Stimulated activated naive CD8-positive, alpha-beta T cell treated with anti-CD3 and anti-CD28 coated beads, Interleukin-15, amount 100 ng/mL, for 72 hours (primary cell): ENCODE measurements at regions not wholly inside any gene's neighbourhood (a gene's known extent, or its start where the extent isn't known, plus 50 kb on each side); places are given as distances from the start of the nearest gene placed in this dataset.
"Not testable (repeated sequence)": the region's sequence is repeated elsewhere in the genome, so short reads cannot be mapped to it uniquely, and the experiment has no call there.

ENCODE experiments used
- ATAC-seq: fragments of 150-1000 bp; cut with Tn5 transposase; 2 replicates; pipeline ENCODE4 v1.10.0; 2021; ENCODE audit warnings: mild to moderate bottlenecking, moderate library complexity
- DNase-seq, 2 donors: peaks; one replicate each; pipeline ENCODE4 v3.0.0; 2021 to 2022
- H3K27ac Mint-ChIP-seq, 2 donors: one replicate each; pipeline ENCODE4 v1.8.0; 2022; ENCODE audit warnings: mild to moderate bottlenecking in 2 of 2, mixed read lengths in 2 of 2, moderate library complexity in 2 of 2
- H3K27me3 Mint-ChIP-seq: one replicate; pipeline ENCODE4 v1.8.0; 2022; ENCODE audit warnings: mixed read lengths
- H3K4me1 Mint-ChIP-seq: one replicate; pipeline ENCODE4 v1.8.0; 2022; ENCODE audit warnings: mild to moderate bottlenecking, mixed read lengths
- H3K4me3 Mint-ChIP-seq, 2 donors: one replicate each; pipeline ENCODE4 v1.8.0; 2022; ENCODE audit warnings: mild to moderate bottlenecking in 2 of 2, mixed read lengths in 2 of 2, moderate library complexity in 1 of 2
- H3K9me3 Mint-ChIP-seq, 2 donors: one replicate each; pipeline ENCODE4 v1.8.0; 2022; ENCODE audit warnings: mixed read lengths in 2 of 2

GRCh38 chr12:33706927-33707326 lies 267.3 kb upstream of the SYT10 start:
- Mint-ChIP-seq H3K27ac (no peak overlapping the region), H3K9me3 (peaks cover 0 to 7% of the 10 kb centered on the region in 2 donors), H3K4me1 (no peaks in the 10 kb centered on the region), H3K4me3 (no peak overlapping the region), H3K27me3 (no peaks in the 10 kb centered on the region)
- DNase-seq (no peak), ATAC-seq (no peak)

- Mint-ChIP-seq H3K4me1 (no peaks in the 10 kb centered on the region), H3K4me3 (no peak overlapping the region), H3K27ac (no peak overlapping the region), H3K27me3 (no peaks in the 10 kb centered on the region), H3K9me3 (peaks cover 0 to 13% of the 10 kb centered on the region in 2 donors)
- DNase-seq (no peak), ATAC-seq (no peak)
Observed at GRCh38 chr12:33708935-33709334, 269.3 kb upstream of the SYT10 start.

GRCh38 chr12:33710548-33710947 lies 270.9 kb upstream of the SYT10 start:
- H3K4me3 Mint-ChIP-seq = no peak overlapping the region
- no peaks in the 10 kb centered on the region for H3K27me3 Mint-ChIP-seq
- peaks cover 0 to 13% of the 10 kb centered on the region in 2 donors for H3K9me3 Mint-ChIP-seq
- DNase-seq (no peak), ATAC-seq (no peak)
- H3K4me1 Mint-ChIP-seq = no peaks in the 10 kb centered on the region
- peak overlapping the region in 1 of 2 donors; percentile 86 for H3K27ac Mint-ChIP-seq

DNA sequence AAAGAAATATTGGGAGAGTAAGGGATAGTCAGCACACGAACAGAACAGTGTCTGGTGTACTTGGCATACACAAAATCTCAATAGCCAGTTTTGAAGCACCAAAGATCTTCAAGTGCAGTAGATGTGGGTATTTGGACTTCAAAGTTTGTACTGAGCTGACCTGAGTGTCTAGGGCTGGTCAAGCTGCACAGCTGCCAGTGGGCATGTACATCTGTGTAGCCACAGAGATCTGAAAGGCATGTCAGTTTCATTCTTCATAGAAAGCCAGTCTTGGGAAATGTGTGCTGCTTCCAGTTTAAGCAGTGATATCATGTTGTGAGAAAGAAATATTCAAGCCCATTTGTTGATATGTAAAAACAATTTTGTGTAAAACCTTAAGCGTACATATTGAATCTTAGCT lies 279.0 kb upstream of the SYT10 start:
- no peak overlapping the region for H3K4me3 Mint-ChIP-seq
- no peak overlapping the region for H3K27ac Mint-ChIP-seq
- ATAC-seq (no peak), DNase-seq (no peak)
- H3K9me3 Mint-ChIP-seq = peaks cover 3 to 20% of the 10 kb centered on the region in 2 donors
- no peaks in the 10 kb centered on the region for H3K27me3 Mint-ChIP-seq
- H3K4me1 Mint-ChIP-seq = no peaks in the 10 kb centered on the region

- no peak for ATAC-seq
- DNase-seq = no peak
- H3K27me3 Mint-ChIP-seq = no peaks in the 10 kb centered on the region
- peaks cover 3 to 20% of the 10 kb centered on the region in 2 donors for H3K9me3 Mint-ChIP-seq
- H3K4me3 Mint-ChIP-seq = no peak overlapping the region
- no peak overlapping the region for H3K27ac Mint-ChIP-seq
- no peaks in the 10 kb centered on the region for H3K4me1 Mint-ChIP-seq
Observed at GRCh38 chr12:33721561-33721960, 281.9 kb upstream of the SYT10 start.

DNA sequence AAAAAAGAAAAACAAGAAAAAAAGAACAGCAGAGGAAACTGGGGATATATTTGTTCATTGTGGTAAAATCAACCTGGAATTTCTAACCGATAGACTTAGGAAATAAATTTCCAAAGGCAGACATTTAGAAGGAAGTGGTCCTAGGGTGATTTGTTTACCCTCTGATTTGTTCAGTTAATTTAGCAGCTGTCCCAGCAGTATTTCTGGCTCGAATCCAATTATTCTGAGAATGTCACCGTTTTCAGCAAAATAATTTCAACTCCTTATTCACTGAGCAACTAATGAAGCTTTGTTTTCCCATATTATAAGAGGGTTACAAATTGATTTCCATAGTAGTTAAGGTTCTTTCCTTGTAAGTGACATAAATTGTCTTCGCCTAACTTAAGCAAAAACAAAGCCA lies 285.2 kb upstream of the SYT10 start:
- H3K27ac Mint-ChIP-seq = no peak overlapping the region
- no peak for ATAC-seq
- no peak overlapping the region for H3K4me3 Mint-ChIP-seq
- H3K9me3 Mint-ChIP-seq = peaks cover 13 to 27% of the 10 kb centered on the region in 2 donors
- no peak for DNase-seq
- H3K27me3 Mint-ChIP-seq = no peaks in the 10 kb centered on the region
- no peaks in the 10 kb centered on the region for H3K4me1 Mint-ChIP-seq

GRCh38 chr12:33734871-33735270 lies 287.4 kb upstream of the ALG10 start:
- Mint-ChIP-seq H3K4me1 (no peaks in the 10 kb centered on the region), H3K27me3 (no peaks in the 10 kb centered on the region), H3K9me3 (peaks cover 7 to 17% of the 10 kb centered on the region in 2 donors), H3K4me3 (no peak overlapping the region), H3K27ac (no peak overlapping the region)
- ATAC-seq = no peak
- no peak for DNase-seq

DNA sequence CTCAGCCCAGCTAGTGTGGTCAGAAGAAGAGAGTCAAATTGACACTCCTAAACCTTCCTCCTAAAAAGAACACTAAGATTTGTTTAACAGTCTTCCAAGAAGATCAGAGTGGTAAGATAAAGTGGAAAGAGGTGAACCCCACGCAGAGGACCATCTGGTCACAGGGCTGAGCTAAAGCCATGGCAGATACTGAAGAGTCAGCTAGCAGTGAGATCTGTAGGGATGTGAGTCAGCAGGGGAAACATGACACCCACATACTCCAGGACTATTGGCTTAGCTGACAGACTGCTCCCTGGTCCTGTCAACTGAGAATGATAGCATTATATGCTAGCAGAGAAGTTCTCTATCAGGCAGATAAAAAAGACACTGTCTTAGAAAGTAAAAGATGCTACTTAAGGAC lies 269.4 kb upstream of the ALG10 start:
- ATAC-seq (no peak), DNase-seq (no peak)
- Mint-ChIP-seq H3K4me1 (no peaks in the 10 kb centered on the region), H3K9me3 (peaks cover 6 to 15% of the 10 kb centered on the region in 2 donors), H3K4me3 (no peak overlapping the region), H3K27me3 (no peaks in the 10 kb centered on the region), H3K27ac (no peak overlapping the region)

DNA sequence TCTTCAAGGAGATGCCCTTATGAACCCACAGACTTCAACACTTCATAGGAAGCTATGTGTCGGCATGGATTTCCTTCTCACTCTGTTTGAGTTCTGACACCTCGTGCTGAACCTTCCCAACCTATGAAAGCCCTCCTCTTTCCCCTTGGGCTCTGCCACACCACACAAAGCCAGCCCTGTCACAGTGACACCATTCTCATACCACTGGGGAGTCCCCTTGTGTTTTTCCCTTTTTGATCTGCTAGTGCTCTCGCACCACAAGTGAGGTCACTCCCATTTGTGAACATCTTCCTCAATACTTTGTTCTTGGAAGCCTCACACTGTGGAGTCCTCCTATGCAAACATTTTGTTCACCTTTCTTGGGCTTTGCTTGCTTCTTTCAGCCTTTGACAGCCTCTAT lies 264.6 kb upstream of the ALG10 start:
- H3K27ac Mint-ChIP-seq = no peak overlapping the region
- H3K9me3 Mint-ChIP-seq = peaks cover 10 to 23% of the 10 kb centered on the region in 2 donors
- no peak for ATAC-seq
- DNase-seq = no peak
- no peaks in the 10 kb centered on the region for H3K27me3 Mint-ChIP-seq
- no peak overlapping the region for H3K4me3 Mint-ChIP-seq
- no peaks in the 10 kb centered on the region for H3K4me1 Mint-ChIP-seq

- Mint-ChIP-seq H3K4me1 (no peaks in the 10 kb centered on the region), H3K27ac (no peak overlapping the region), H3K9me3 (peaks cover 4 to 18% of the 10 kb centered on the region in 2 donors), H3K27me3 (no peaks in the 10 kb centered on the region), H3K4me3 (no peak overlapping the region)
- no peak for ATAC-seq
- DNase-seq = no peak
Observed at GRCh38 chr12:33759279-33759678, 263.0 kb upstream of the ALG10 start.

- H3K4me1 Mint-ChIP-seq = no peaks in the 10 kb centered on the region
- DNase-seq (no peak), ATAC-seq (no peak)
- H3K9me3 Mint-ChIP-seq = peaks cover 4 to 8% of the 10 kb centered on the region in 2 donors
- no peaks in the 10 kb centered on the region for H3K27me3 Mint-ChIP-seq
- no peak overlapping the region for H3K4me3 Mint-ChIP-seq
- H3K27ac Mint-ChIP-seq = no peak overlapping the region
Observed at GRCh38 chr12:33763331-33763730, 259.0 kb upstream of the ALG10 start.

GRCh38 chr12:33770652-33771051 lies 251.6 kb upstream of the ALG10 start:
- no peak for ATAC-seq
- no peak for DNase-seq
- H3K27me3 Mint-ChIP-seq = no peaks in the 10 kb centered on the region
- H3K9me3 Mint-ChIP-seq = peaks cover 5 to 13% of the 10 kb centered on the region in 2 donors
- no peak overlapping the region for H3K4me3 Mint-ChIP-seq
- no peaks in the 10 kb centered on the region for H3K4me1 Mint-ChIP-seq
- no peak overlapping the region for H3K27ac Mint-ChIP-seq

DNA sequence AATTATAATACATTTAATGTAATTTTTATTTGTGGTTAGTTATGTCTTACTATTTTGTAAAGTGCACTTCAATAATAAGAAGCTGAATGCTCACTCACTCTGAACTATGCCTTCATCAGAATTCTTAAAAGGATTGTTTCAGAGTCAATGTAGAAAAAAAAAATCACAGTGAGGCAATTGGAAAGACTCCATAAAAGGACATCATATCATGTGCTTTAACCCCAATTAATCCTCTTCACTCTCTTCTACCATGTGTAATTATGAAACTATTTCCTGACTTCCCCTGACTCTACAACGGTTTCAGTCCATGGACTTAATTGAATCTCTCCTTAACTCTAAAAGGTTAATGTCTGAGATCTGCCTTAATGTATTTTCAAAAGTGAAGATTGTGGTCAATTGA lies 250.4 kb upstream of the ALG10 start:
- Mint-ChIP-seq H3K9me3 (peaks cover 5 to 21% of the 10 kb centered on the region in 2 donors), H3K4me3 (no peak overlapping the region), H3K27me3 (no peaks in the 10 kb centered on the region), H3K27ac (no peak overlapping the region), H3K4me1 (no peaks in the 10 kb centered on the region)
- no peak for ATAC-seq
- no peak for DNase-seq

- not testable (repeated sequence) for H3K27me3 Mint-ChIP-seq, DNase-seq, H3K4me1 Mint-ChIP-seq, H3K27ac Mint-ChIP-seq, H3K4me3 Mint-ChIP-seq, ATAC-seq
- H3K9me3 Mint-ChIP-seq = peaks cover 5 to 21% of the 10 kb centered on the region in 2 donors
Observed at GRCh38 chr12:33773091-33773490, 249.2 kb upstream of the ALG10 start.

GRCh38 chr12:33786532-33786931 lies 235.8 kb upstream of the ALG10 start:
- Mint-ChIP-seq H3K27ac (no peak overlapping the region), H3K27me3 (no peaks in the 10 kb centered on the region), H3K4me1 (no peaks in the 10 kb centered on the region), H3K9me3 (peaks cover 8 to 11% of the 10 kb centered on the region in 2 donors), H3K4me3 (no peak overlapping the region)
- ATAC-seq (no peak), DNase-seq (no peak)

DNA sequence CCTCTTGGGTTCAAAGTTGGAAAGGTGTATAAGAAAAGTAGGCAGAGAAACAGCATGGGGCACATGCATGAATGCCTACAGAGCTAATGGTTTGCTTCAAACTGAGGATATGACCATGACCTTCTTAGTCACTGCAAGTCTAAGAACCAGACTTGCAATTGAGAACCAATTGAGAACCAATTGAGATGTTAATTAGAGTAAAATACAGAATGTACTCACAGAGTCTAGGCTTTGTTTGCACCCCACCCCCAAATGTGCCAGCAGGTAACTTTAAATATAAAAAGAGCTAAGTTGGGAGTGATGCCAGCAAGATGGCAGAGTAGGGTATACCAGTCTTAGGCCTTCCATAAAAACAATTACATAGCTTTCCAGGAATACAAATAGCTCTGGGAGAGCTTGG lies 227.3 kb upstream of the ALG10 start:
- no peak for DNase-seq
- no peak for ATAC-seq
- peaks cover 6 to 23% of the 10 kb centered on the region in 2 donors for H3K9me3 Mint-ChIP-seq
- H3K4me3 Mint-ChIP-seq = no peak overlapping the region
- no peak overlapping the region for H3K27ac Mint-ChIP-seq
- H3K4me1 Mint-ChIP-seq = no peaks in the 10 kb centered on the region
- no peaks in the 10 kb centered on the region for H3K27me3 Mint-ChIP-seq

GRCh38 chr12:33795536-33795935 lies 226.8 kb upstream of the ALG10 start:
- no peaks in the 10 kb centered on the region for H3K4me1 Mint-ChIP-seq
- no peak for DNase-seq

More at GRCh38 chr12:33795536-33795935, 226.8 kb upstream of the ALG10 start:
- Mint-ChIP-seq H3K27ac (no peak overlapping the region), H3K27me3 (no peaks in the 10 kb centered on the region), H3K4me3 (no peak overlapping the region), H3K9me3 (peaks cover 6 to 19% of the 10 kb centered on the region in 2 donors)
- no peak for ATAC-seq
